H9 (cell line): ENCODE measurements at regions not wholly inside any gene's neighbourhood (a gene's known extent, or its start where the extent isn't known, plus 50 kb on each side); places are given as distances from the start of the nearest gene placed in this dataset.

Experiments used
- DNase-seq: peaks from one replicate; pipeline ENCODE4 v3.0.0-alpha.2; 2017
- H2AFZ ChIP-seq: one replicate; pipeline ENCODE4 v1.6.1; 2013; ENCODE audit warnings: mild to moderate bottlenecking, low read length, control low read depth, moderate library complexity
- H2AK5ac ChIP-seq: 2 replicates; pipeline ENCODE4 v1.6.1; 2013; ENCODE audit warnings: low read length, control low read depth, mixed read lengths; ENCODE audit not compliant: insufficient read length
- H2BK120ac ChIP-seq: one replicate; pipeline ENCODE4 v1.6.1; 2013; ENCODE audit warnings: low read depth, mild to moderate bottlenecking, low read length, control low read depth, inconsistent platforms; ENCODE audit not compliant: poor library complexity, severe bottlenecking
- H2BK12ac ChIP-seq: 2 replicates; pipeline ENCODE4 v1.6.1; 2013; ENCODE audit warnings: low read length, control low read depth, mixed read lengths, low read depth; ENCODE audit not compliant: insufficient read length
- H2BK15ac ChIP-seq: 2 replicates; pipeline ENCODE4 v1.6.1; 2013; ENCODE audit warnings: low read depth, low read length, control low read depth
- H2BK20ac ChIP-seq: one replicate; pipeline ENCODE4 v1.6.1; 2013; ENCODE audit warnings: low read depth, mild to moderate bottlenecking, low read length, control low read depth, inconsistent platforms; ENCODE audit not compliant: poor library complexity, severe bottlenecking
- H2BK5ac ChIP-seq: 2 replicates; pipeline ENCODE4 v1.6.1; 2013; ENCODE audit warnings: low read length, control low read depth, mixed read lengths; ENCODE audit not compliant: insufficient read length
- H3K14ac ChIP-seq: 2 replicates; pipeline ENCODE4 v1.6.1; 2013; ENCODE audit warnings: low read length, control low read depth; ENCODE audit not compliant: insufficient read depth
- H3K18ac ChIP-seq: 2 replicates; pipeline ENCODE4 v1.6.1; 2013; ENCODE audit warnings: low read depth, mild to moderate bottlenecking, mixed read lengths, low read length, control low read depth; ENCODE audit not compliant: insufficient read length
- H3K23ac ChIP-seq: 2 replicates; pipeline ENCODE4 v1.6.1; 2013; ENCODE audit warnings: low read length, control low read depth, mixed read lengths, low read depth; ENCODE audit not compliant: insufficient read length
- H3K23me2 ChIP-seq: 2 replicates; pipeline ENCODE4 v1.6.1; 2013; ENCODE audit warnings: low read depth, mild to moderate bottlenecking, mixed read lengths, low read length, control low read depth; ENCODE audit not compliant: insufficient read length, poor library complexity, severe bottlenecking
- H3K27ac ChIP-seq: 2 replicates; pipeline ENCODE4 v1.5.1; 2013; ENCODE audit warnings: low read length, control low read depth, mixed read lengths, low read depth; ENCODE audit not compliant: insufficient read length
- H3K27me3 ChIP-seq: 2 replicates; pipeline ENCODE4 v1.6.1; 2013; ENCODE audit warnings: low read length, control low read depth, inconsistent platforms; ENCODE audit not compliant: insufficient read depth
- H3K4ac ChIP-seq: 2 replicates; pipeline ENCODE4 v1.6.1; 2013; ENCODE audit warnings: low read depth, mild to moderate bottlenecking, control low read depth, inconsistent platforms, low read length, moderate library complexity
- H3K4me1 ChIP-seq: 2 replicates; pipeline ENCODE4 v1.6.1; 2013; ENCODE audit warnings: low read length, control low read depth, inconsistent platforms; ENCODE audit not compliant: insufficient read depth
- H3K4me2 ChIP-seq: 2 replicates; pipeline ENCODE4 v1.6.1; 2013; ENCODE audit warnings: low read length, control low read depth, mixed read lengths; ENCODE audit not compliant: insufficient read length, insufficient read depth
- H3K56ac ChIP-seq: 2 replicates; pipeline ENCODE4 v1.6.1; 2013; ENCODE audit warnings: low read depth, mild to moderate bottlenecking, mixed read lengths, low read length, control low read depth; ENCODE audit not compliant: insufficient read length
- H3K79me1 ChIP-seq: 2 replicates; pipeline ENCODE4 v1.6.1; 2013; ENCODE audit warnings: low read depth, mild to moderate bottlenecking, moderate library complexity, low read length, control low read depth, inconsistent platforms; ENCODE audit not compliant: insufficient read depth, poor library complexity, severe bottlenecking
- H3K79me2 ChIP-seq: 2 replicates; pipeline ENCODE4 v1.6.1; 2013; ENCODE audit warnings: low read length, control low read depth, inconsistent platforms; ENCODE audit not compliant: insufficient read depth
- H3K9ac ChIP-seq: 2 replicates; pipeline ENCODE4 v1.6.1; 2013; ENCODE audit warnings: low read length, control low read depth, mixed read lengths; ENCODE audit not compliant: insufficient read length; ENCODE audit errors: extremely low read depth
- H3K9me3 ChIP-seq: one replicate; pipeline ENCODE4 v1.6.1; 2013; ENCODE audit warnings: low read depth, low read length, inconsistent platforms; ENCODE audit not compliant: control insufficient read depth
- H3T11ph ChIP-seq: one replicate; pipeline ENCODE4 v1.6.1; 2013; ENCODE audit warnings: mild to moderate bottlenecking, low read length, control low read depth, inconsistent platforms
- H4K20me1 ChIP-seq: one replicate; pipeline ENCODE4 v1.6.1; 2013; ENCODE audit not compliant: control insufficient read depth, insufficient read length, insufficient read depth
- H4K5ac ChIP-seq: 2 replicates; pipeline ENCODE4 v1.6.1; 2013; ENCODE audit warnings: low read depth, mild to moderate bottlenecking, mixed read lengths, low read length, control low read depth; ENCODE audit not compliant: insufficient read length
- H4K8ac ChIP-seq: replicated peaks from 2 replicates; pipeline ENCODE4 v1.6.1; 2013; ENCODE audit warnings: low read length, control low read depth, mixed read lengths, low read depth; ENCODE audit not compliant: insufficient read length
- H4K91ac ChIP-seq: 2 replicates; pipeline ENCODE4 v1.6.1; 2013; ENCODE audit warnings: low read depth, mild to moderate bottlenecking, moderate library complexity, mixed read lengths, low read length, control low read depth; ENCODE audit not compliant: insufficient read length
- H3K27ac Mint-ChIP-seq, 3 experiments: 2 replicates in 2 of 3; 3 replicates in 1 of 3; pipeline ENCODE4 v1.8.0; 2020 to 2021; ENCODE audit warnings: mixed read lengths in 3 of 3, mild to moderate bottlenecking in 1 of 3, moderate library complexity in 1 of 3
- H3K27me3 Mint-ChIP-seq: 2 replicates; pipeline ENCODE4 v1.8.0; 2021; ENCODE audit warnings: low read depth, mild to moderate bottlenecking, moderate library complexity, mixed read lengths
- H3K36me3 Mint-ChIP-seq, 3 experiments: 2 replicates in 2 of 3; 3 replicates in 1 of 3; pipeline ENCODE4 v1.8.0; 2020 to 2021; ENCODE audit warnings: low read depth in 3 of 3, mixed read lengths in 3 of 3; ENCODE audit not compliant: insufficient read depth in 1 of 3
- H3K4me1 Mint-ChIP-seq, 2 experiments: 2 replicates each; pipeline ENCODE4 v1.8.0; 2020; ENCODE audit warnings: mixed read lengths in 2 of 2
- H3K4me3 Mint-ChIP-seq, 2 experiments: 2 replicates in 1 of 2; 3 replicates in 1 of 2; pipeline ENCODE4 v1.8.0; 2020 to 2021; ENCODE audit warnings: mild to moderate bottlenecking in 2 of 2, mixed read lengths in 2 of 2, moderate library complexity in 1 of 2
- H3K9me3 Mint-ChIP-seq, 2 experiments: 2 replicates in 1 of 2; 3 replicates in 1 of 2; pipeline ENCODE4 v1.8.0; 2020; ENCODE audit warnings: mild to moderate bottlenecking in 2 of 2, mixed read lengths in 2 of 2, moderate library complexity in 1 of 2
- WGBS: extraction: QIAGEN DNeasy Blood & Tissue Kit; methylation state at CpG from one replicate; pipeline ENCODE4 v1.1.7; 2013; ENCODE audit warnings: missing lambda C conversion rate, low lambda C conversion rate, mixed read lengths; ENCODE audit not compliant: insufficient read length; ENCODE audit errors: extremely low coverage; 5-methylcytosine and 5-hydroxymethylcytosine counted together
- TF ChIP-seq, protein P1 (sequence below): fragments of 200-600 bp; sonication (generic); conservative IDR thresholded peaks from 3 replicates; pipeline ENCODE4 v1.8.0; 2021; ENCODE audit warnings: antibody characterized with exemption, mild to moderate bottlenecking

DNA sequence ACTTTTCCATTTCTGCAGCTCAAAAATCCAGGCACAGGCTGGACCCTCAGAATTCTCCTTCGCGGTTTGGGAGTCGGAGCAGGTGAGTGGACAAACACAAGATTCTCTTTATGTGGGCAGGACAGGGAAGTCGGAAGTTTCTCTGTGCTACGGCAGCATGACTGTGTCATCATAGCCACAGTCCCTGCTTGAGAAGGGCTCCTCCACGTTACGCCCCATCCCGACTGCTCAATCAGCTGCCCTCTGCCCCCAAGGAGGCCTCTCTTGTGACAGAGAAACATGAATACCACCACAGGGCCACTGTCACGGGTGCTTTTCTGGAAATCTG is 89.0 kb upstream of the SHISAL1 start:
- H3K27ac Mint-ChIP-seq = no peak overlapping the region
- no peaks in the 10 kb centered on the region for H3K79me1 ChIP-seq
- peak; percentile 17 for DNase-seq

More for the DNA sequence above, 89.0 kb upstream of the SHISAL1 start:
- Histone ChIP-seq H2BK120ac (no peak overlapping the region), H4K8ac (no peak overlapping the region), H2BK15ac (no peak overlapping the region), H3K23me2 (no peaks in the 10 kb centered on the region), H3K56ac (no peak overlapping the region), H3K23ac (no peak overlapping the region), H2AK5ac (no peak overlapping the region), H3K9ac (no peak overlapping the region), H2BK12ac (no peak overlapping the region), H3K27ac (no peak overlapping the region), H3K4me1 (no peaks in the 10 kb centered on the region), H3K79me2 (no peaks in the 10 kb centered on the region), H3K4ac (no peak overlapping the region), H2BK5ac (no peak overlapping the region), H4K20me1 (no peaks in the 10 kb centered on the region), H4K5ac (no peak overlapping the region), H3T11ph (no peak overlapping the region), H2AFZ (no peak overlapping the region), H3K4me2 (no peak overlapping the region), H2BK20ac (no peak overlapping the region), H3K14ac (no peak overlapping the region), H3K27me3 (no peaks in the 10 kb centered on the region), H3K9me3 (no peaks in the 10 kb centered on the region), H3K18ac (no peak overlapping the region), H4K91ac (no peak overlapping the region)
- no peaks in the 10 kb centered on the region for H3K36me3 Mint-ChIP-seq
- H3K4me3 Mint-ChIP-seq = no peak overlapping the region; a peak in 1 of 5 replicates
- H3K9me3 Mint-ChIP-seq = no peaks in the 10 kb centered on the region; a peak in 1 of 5 replicates
- H3K4me1 Mint-ChIP-seq = peaks cover 7 to 12% of the 10 kb centered on the region in 2 experiments
- TF ChIP-seq, protein P1, sequence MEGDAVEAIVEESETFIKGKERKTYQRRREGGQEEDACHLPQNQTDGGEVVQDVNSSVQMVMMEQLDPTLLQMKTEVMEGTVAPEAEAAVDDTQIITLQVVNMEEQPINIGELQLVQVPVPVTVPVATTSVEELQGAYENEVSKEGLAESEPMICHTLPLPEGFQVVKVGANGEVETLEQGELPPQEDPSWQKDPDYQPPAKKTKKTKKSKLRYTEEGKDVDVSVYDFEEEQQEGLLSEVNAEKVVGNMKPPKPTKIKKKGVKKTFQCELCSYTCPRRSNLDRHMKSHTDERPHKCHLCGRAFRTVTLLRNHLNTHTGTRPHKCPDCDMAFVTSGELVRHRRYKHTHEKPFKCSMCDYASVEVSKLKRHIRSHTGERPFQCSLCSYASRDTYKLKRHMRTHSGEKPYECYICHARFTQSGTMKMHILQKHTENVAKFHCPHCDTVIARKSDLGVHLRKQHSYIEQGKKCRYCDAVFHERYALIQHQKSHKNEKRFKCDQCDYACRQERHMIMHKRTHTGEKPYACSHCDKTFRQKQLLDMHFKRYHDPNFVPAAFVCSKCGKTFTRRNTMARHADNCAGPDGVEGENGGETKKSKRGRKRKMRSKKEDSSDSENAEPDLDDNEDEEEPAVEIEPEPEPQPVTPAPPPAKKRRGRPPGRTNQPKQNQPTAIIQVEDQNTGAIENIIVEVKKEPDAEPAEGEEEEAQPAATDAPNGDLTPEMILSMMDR = no peak
- no CpG with 5 or more reads among the region's 9 CpGs for WGBS
- peaks cover 5% of the 10 kb centered on the region for H3K27me3 Mint-ChIP-seq
